PC-3 (cell line): ENCODE measurements at regions not wholly inside any gene's neighbourhood (a gene's known extent, or its start where the extent isn't known, plus 50 kb on each side); places are given as distances from the start of the nearest gene placed in this dataset.

Experiments
- CTCF ChIP-seq: fragments of 300-600 bp; sonication (generic); conservative IDR thresholded peaks from 2 replicates; pipeline ENCODE4 v1.5.1; 2017; ENCODE audit warnings: antibody characterized with exemption, low read depth, mild to moderate bottlenecking, low read length
- EZH2 ChIP-seq: fragments of 300-600 bp; sonication (generic); IDR thresholded peaks from one replicate; pipeline ENCODE4 v1.6.1; 2017; ENCODE audit warnings: antibody characterized with exemption, mild to moderate bottlenecking, low read length; ENCODE audit not compliant: unreplicated experiment
- EZH2phosphoT487 ChIP-seq: fragments of 300-600 bp; sonication (generic); IDR thresholded peaks from 2 replicates; pipeline ENCODE4 v1.6.1; 2018; ENCODE audit warnings: mild to moderate bottlenecking, antibody characterized with exemption, low read length, borderline replicate concordance

GRCh38 chr11:69229511-69229910, 64.4 kb upstream of the MYEOV start:
- TF ChIP-seq CTCF: no peak
- TF ChIP-seq EZH2phosphoT487: no peak
- TF ChIP-seq EZH2: no peak
